Tibial nerve (tissue), 4 donors: ENCODE measurements at regions not wholly inside any gene's neighbourhood (a gene's known extent, or its start where the extent isn't known, plus 50 kb on each side); places are given as distances from the start of the nearest gene placed in this dataset.

ENCODE experiments used
- DNase-seq, 2 donors: peaks; one replicate each; pipeline ENCODE4 v3.0.0-alpha.2; 2019; ENCODE audit warnings: low spot score in 2 of 2
- H3K27ac ChIP-seq, 4 donors: fragments of 200-600 bp; sonication (generic) in 3 of 4; one replicate each; pipeline ENCODE4 v1.5.1; 2017 to 2019; ENCODE audit warnings: mild to moderate bottlenecking in 1 of 4
- H3K27me3 ChIP-seq, 2 donors: fragments of 200-600 bp; sonication (generic) in 1 of 2; one replicate each; pipeline versions ENCODE4 v1.5.1 to v1.6.0; 2017 to 2019
- H3K36me3 ChIP-seq, 3 donors: fragments of 200-600 bp; sonication (generic); one replicate each; pipeline ENCODE4 v1.5.1; 2018 to 2019
- H3K4me1 ChIP-seq, 4 donors: fragments of 200-600 bp; sonication (generic) in 3 of 4; one replicate each; pipeline ENCODE4 v1.5.1; 2017 to 2019
- H3K4me3 ChIP-seq, 4 donors: fragments of 200-600 bp; sonication (generic) in 3 of 4; one replicate each; pipeline ENCODE4 v1.5.1; 2017 to 2019; ENCODE audit warnings: mild to moderate bottlenecking in 1 of 4, moderate library complexity in 1 of 4
- H3K9me3 ChIP-seq, 4 donors: fragments of 200-600 bp; sonication (generic) in 3 of 4; one replicate each; pipeline ENCODE4 v1.5.1; 2017 to 2019
- EP300 ChIP-seq, 2 donors: sonication (generic); formaldehyde crosslinking; IDR thresholded peaks; one replicate each; pipeline ENCODE4 v1.6.1; 2017; ENCODE audit warnings: antibody characterized with exemption in 2 of 2, mild to moderate bottlenecking in 1 of 2
- POLR2A ChIP-seq, 2 donors: fragments of 450-650 bp; IDR thresholded peaks; one replicate each; pipeline ENCODE4 v1.6.1; 2017; ENCODE audit warnings: antibody characterized with exemption in 2 of 2, mild to moderate bottlenecking in 2 of 2, moderate library complexity in 2 of 2
- WGBS, 2 donors: methylation state at CpG; one replicate each; pipeline ENCODE4 v1.1.5; 2018; 5-methylcytosine and 5-hydroxymethylcytosine counted together
- TF ChIP-seq, protein P1 (sequence below), 5 experiments: fragments of 200-600 bp in 3 of 5; fragments of 450-650 bp in 2 of 5; sonication (generic) in 3 of 5; IDR thresholded peaks; one replicate each; pipeline ENCODE4 v1.5.1; 2016 to 2019; ENCODE audit warnings: antibody characterized with exemption in 5 of 5, mild to moderate bottlenecking in 3 of 5, moderate library complexity in 2 of 5

DNA sequence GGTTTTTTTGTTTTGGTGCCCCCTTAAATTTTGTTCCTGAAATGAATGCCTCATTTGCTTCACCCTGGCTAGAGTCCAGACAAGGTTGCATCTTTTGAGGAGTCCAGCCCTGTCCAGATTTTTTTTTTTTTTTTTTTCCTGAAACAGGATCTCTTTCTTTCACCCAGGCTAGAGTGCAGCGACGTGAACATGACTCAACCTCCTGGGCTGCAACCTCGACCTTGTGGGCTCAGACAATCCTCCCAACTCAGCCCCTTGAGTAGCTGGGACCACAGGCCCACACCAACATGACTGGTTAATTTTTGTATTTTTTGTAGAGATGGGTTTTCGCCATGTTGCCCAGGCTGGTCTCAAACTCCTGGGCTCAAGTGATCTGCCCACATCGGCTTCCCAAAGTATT, 469.0 kb upstream of the BRINP1 start:
- peaks cover 0 to 9% (median 0%) of the 10 kb centered on the region in 4 donors for H3K4me1 ChIP-seq
- no peaks in the 10 kb centered on the region for H3K36me3 ChIP-seq
- 77 to 85% methylated on average over 5 of the region's 5 CpGs for WGBS, 2 donors
- H3K27ac ChIP-seq = no peak overlapping the region
- H3K4me3 ChIP-seq = no peak overlapping the region
- DNase-seq = no peak
- H3K9me3 ChIP-seq = no peaks in the 10 kb centered on the region
- no peaks in the 10 kb centered on the region for H3K27me3 ChIP-seq
- no peak for TF ChIP-seq POLR2A (IDR thresholded peaks at IDR 0.05)
- no peak for TF ChIP-seq EP300 (IDR thresholded peaks at IDR 0.05)

GRCh38 chr9:119836036-119836435, 466.8 kb upstream of the BRINP1 start:
- no peak overlapping the region for H3K27ac ChIP-seq
- no peaks in the 10 kb centered on the region for H3K27me3 ChIP-seq
- H3K4me3 ChIP-seq = no peak overlapping the region
- peaks cover 0 to 9% (median 0%) of the 10 kb centered on the region in 4 donors for H3K4me1 ChIP-seq
- no peak for DNase-seq
- WGBS, 2 donors = 33 to 44% methylated on average over 3 of the region's 3 CpGs
- H3K36me3 ChIP-seq = no peaks in the 10 kb centered on the region
- no peaks in the 10 kb centered on the region for H3K9me3 ChIP-seq
- no peak for TF ChIP-seq EP300 (IDR thresholded peaks at IDR 0.05)
- TF ChIP-seq, protein P1, sequence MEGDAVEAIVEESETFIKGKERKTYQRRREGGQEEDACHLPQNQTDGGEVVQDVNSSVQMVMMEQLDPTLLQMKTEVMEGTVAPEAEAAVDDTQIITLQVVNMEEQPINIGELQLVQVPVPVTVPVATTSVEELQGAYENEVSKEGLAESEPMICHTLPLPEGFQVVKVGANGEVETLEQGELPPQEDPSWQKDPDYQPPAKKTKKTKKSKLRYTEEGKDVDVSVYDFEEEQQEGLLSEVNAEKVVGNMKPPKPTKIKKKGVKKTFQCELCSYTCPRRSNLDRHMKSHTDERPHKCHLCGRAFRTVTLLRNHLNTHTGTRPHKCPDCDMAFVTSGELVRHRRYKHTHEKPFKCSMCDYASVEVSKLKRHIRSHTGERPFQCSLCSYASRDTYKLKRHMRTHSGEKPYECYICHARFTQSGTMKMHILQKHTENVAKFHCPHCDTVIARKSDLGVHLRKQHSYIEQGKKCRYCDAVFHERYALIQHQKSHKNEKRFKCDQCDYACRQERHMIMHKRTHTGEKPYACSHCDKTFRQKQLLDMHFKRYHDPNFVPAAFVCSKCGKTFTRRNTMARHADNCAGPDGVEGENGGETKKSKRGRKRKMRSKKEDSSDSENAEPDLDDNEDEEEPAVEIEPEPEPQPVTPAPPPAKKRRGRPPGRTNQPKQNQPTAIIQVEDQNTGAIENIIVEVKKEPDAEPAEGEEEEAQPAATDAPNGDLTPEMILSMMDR (IDR thresholded peaks at IDR 0.05) = no peak
- no peak for TF ChIP-seq POLR2A (IDR thresholded peaks at IDR 0.05)

GRCh38 chr9:119834064-119834620, 464.9 kb upstream of the BRINP1 start:
- Histone ChIP-seq H3K9me3 (no peaks in the 10 kb centered on the region), H3K36me3 (no peaks in the 10 kb centered on the region), H3K27me3 (no peaks in the 10 kb centered on the region), H3K27ac (no peak overlapping the region), H3K4me1 (no peaks in the 10 kb centered on the region), H3K4me3 (no peak overlapping the region)
- no peak for DNase-seq
- 80 to 84% methylated on average over 6 of the region's 6 CpGs for WGBS, 2 donors
- TF ChIP-seq EP300 (IDR thresholded peaks at IDR 0.05) = no peak
- TF ChIP-seq, protein P1 (IDR thresholded peaks at IDR 0.05) = no peak
- TF ChIP-seq POLR2A (IDR thresholded peaks at IDR 0.05) = no peak

GRCh38 chr9:119831309-119831708, 462.1 kb upstream of the BRINP1 start:
- Histone ChIP-seq H3K4me1 (no peaks in the 10 kb centered on the region), H3K4me3 (no peak overlapping the region), H3K27me3 (no peaks in the 10 kb centered on the region), H3K36me3 (no peaks in the 10 kb centered on the region), H3K9me3 (no peaks in the 10 kb centered on the region), H3K27ac (no peak overlapping the region)
- no peak for DNase-seq
- WGBS, 2 donors = 86 to 91% methylated on average over 2 of the region's 2 CpGs
- TF ChIP-seq EP300 (IDR thresholded peaks at IDR 0.05) = no peak
- TF ChIP-seq, protein P1 (IDR thresholded peaks at IDR 0.05) = no peak
- TF ChIP-seq POLR2A (IDR thresholded peaks at IDR 0.05) = no peak

DNA sequence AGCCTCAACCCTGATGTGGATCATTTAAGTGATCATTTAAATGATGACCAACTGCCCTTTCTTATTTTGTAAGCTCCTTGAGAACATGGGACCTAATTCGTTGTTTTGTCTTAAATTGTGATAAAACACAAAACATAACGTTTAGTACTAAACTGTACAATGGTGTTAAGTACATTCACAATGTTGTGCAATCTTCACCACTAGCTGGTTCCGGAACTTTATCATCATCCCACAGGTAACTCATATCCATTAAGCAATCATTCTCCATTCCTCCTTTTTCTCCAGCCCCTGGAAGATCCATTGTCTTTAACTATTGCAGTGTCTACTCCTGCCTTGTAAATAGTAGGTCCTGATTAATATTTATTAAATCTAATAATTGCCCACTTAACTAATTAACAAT, 460.5 kb upstream of the BRINP1 start:
- no peaks in the 10 kb centered on the region for H3K4me1 ChIP-seq
- TF ChIP-seq POLR2A (IDR thresholded peaks at IDR 0.05) (no peak), EP300 (IDR thresholded peaks at IDR 0.05) (no peak)
- TF ChIP-seq, protein P1 (IDR thresholded peaks at IDR 0.05) = no peak
- H3K27ac ChIP-seq = no peak overlapping the region
- H3K9me3 ChIP-seq = no peaks in the 10 kb centered on the region
- H3K27me3 ChIP-seq = no peaks in the 10 kb centered on the region
- WGBS, 2 donors = 87 to 88% methylated on average over 3 of the region's 3 CpGs
- H3K36me3 ChIP-seq = no peaks in the 10 kb centered on the region
- no peak for DNase-seq
- H3K4me3 ChIP-seq = no peak overlapping the region

GRCh38 chr9:119829186-119829585, 460.0 kb upstream of the BRINP1 start:
- Histone ChIP-seq H3K27me3 (no peaks in the 10 kb centered on the region), H3K36me3 (no peaks in the 10 kb centered on the region), H3K27ac (no peak overlapping the region), H3K4me3 (no peak overlapping the region), H3K4me1 (no peaks in the 10 kb centered on the region), H3K9me3 (no peaks in the 10 kb centered on the region)
- 63 to 65% methylated on average over 2 of the region's 2 CpGs for WGBS, 2 donors
- TF ChIP-seq EP300 (IDR thresholded peaks at IDR 0.05) = no peak
- TF ChIP-seq POLR2A (IDR thresholded peaks at IDR 0.05) = no peak
- TF ChIP-seq, protein P1 (IDR thresholded peaks at IDR 0.05) = no peak
- no peak for DNase-seq
